Mucosa of descending colon (tissue), 3 donors: ENCODE measurements at regions not wholly inside any gene's neighbourhood (a gene's known extent, or its start where the extent isn't known, plus 50 kb on each side); places are given as distances from the start of the nearest gene placed in this dataset.

Experiments used
- ATAC-seq: fragments of 200-7000 bp; cut with Tn5 transposase; one replicate; pipeline ENCODE4 v1.9.1; 2020; ENCODE audit warnings: mild to moderate bottlenecking, moderate library complexity
- DNase-seq, 3 donors: peaks; one replicate each; pipeline ENCODE4 v3.0.0-alpha.2; 2020
- H3K36me3 ChIP-seq: fragments of 200-600 bp; one replicate; pipeline ENCODE4 v1.8.0; 2021; ENCODE audit warnings: low read depth, mild to moderate bottlenecking
- H3K4me1 ChIP-seq: fragments of 200-600 bp; one replicate; pipeline ENCODE4 v1.8.0; 2021; ENCODE audit warnings: low read depth, mild to moderate bottlenecking
- H3K4me3 ChIP-seq: fragments of 200-600 bp; one replicate; pipeline ENCODE4 v1.8.0; 2021; ENCODE audit warnings: mild to moderate bottlenecking
- H3K9me3 ChIP-seq: fragments of 200-600 bp; one replicate; pipeline ENCODE4 v1.8.0; 2021; ENCODE audit warnings: mild to moderate bottlenecking
- CTCF ChIP-seq: fragments of 200-600 bp; IDR thresholded peaks from one replicate; pipeline ENCODE4 v1.8.0; 2022; ENCODE audit warnings: antibody characterized with exemption, mild to moderate bottlenecking
- intact Hi-C, 2 donors: fragments of 100-400 bp; cut with DNase I in 1 of 2; cut with micrococcal nuclease in 1 of 2; formaldehyde crosslinking; loops; one replicate each; pipeline versions ENCODE4 v1.11.0 to v1.11.1; 2022; cut with DNase I, micrococcal nuclease
- donor health status: DM: no; HTN: no; CAD: no; lungs with moderate emphysema.
- donor health status: DM: no; HTN: no; CAD: no.
- donor health status: DM: no; HTN: yes; CAD: no.

DNA sequence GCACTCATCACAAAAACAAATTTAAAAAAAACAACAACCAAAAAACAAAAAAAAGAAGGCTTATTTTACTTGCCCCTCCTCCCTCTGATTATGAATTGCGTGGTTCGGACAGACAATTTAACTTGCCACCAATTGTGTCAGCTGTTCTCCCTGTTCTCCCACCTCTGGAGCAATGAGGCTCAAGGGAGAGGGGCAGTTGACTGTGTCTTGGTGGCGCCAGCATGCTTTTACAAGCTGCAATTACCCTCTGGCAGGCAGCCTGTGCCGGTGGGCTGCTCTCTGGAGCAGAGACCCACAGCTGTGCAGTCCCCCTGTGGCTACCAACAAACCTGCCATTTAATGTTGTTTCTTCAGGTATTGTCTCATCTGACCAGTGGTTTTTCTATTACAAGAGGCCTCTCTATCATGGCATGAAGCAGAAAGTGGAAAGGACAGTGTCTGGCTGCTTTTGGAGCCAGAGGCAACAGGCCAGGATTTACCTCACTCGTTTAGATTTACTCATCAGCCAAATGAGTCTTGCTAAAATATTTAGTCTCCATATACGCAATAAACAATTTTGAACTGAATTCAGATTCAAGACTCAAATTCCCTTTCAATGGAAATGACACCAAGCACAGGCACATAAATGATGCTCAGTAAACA, 192.0 kb upstream of the TPRG1 start:
- H3K4me3 ChIP-seq: no peak overlapping the region
- no peak for TF ChIP-seq CTCF
- ATAC-seq (no peak), DNase-seq (no peak)
- H3K9me3 ChIP-seq: no peaks in the 10 kb centered on the region
- H3K36me3 ChIP-seq: no peaks in the 10 kb centered on the region
- intact Hi-C loops: no loop called here
- peaks cover 4% of the 10 kb centered on the region for H3K4me1 ChIP-seq

GRCh38 chr3:188993181-188993580, 178.6 kb upstream of the TPRG1 start:
- no peaks in the 10 kb centered on the region for H3K9me3 ChIP-seq
- ATAC-seq (no peak), DNase-seq (no peak)
- no peak overlapping the region for H3K4me3 ChIP-seq
- no peak for TF ChIP-seq CTCF
- intact Hi-C loops: no loop called here
- H3K4me1 ChIP-seq: no peaks in the 10 kb centered on the region
- H3K36me3 ChIP-seq: no peaks in the 10 kb centered on the region

DNA sequence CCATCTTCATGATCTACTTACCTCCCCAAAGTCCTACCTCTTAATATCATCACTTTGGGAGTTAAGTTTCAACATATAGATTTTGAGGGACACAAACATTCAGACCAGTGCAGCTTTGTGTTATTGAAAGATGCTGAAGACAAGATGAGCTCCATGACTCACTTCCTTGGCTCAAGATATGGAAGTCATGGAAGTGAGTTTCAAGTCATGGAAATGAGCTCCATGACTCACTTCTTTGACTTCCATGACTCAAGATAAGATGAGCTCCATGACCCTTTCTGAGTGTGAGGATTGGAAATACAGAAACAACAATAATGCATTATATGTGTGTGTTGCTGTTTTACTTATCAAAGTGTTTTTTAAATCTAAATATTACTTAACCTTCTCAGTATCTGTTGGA, 170.2 kb upstream of the TPRG1 start:
- no peak for ATAC-seq
- Histone ChIP-seq H3K4me3 (no peak overlapping the region), H3K4me1 (no peaks in the 10 kb centered on the region), H3K36me3 (no peaks in the 10 kb centered on the region), H3K9me3 (no peaks in the 10 kb centered on the region)
- TF ChIP-seq CTCF: no peak
- no peak for DNase-seq
- intact Hi-C loops: no loop called here

DNA sequence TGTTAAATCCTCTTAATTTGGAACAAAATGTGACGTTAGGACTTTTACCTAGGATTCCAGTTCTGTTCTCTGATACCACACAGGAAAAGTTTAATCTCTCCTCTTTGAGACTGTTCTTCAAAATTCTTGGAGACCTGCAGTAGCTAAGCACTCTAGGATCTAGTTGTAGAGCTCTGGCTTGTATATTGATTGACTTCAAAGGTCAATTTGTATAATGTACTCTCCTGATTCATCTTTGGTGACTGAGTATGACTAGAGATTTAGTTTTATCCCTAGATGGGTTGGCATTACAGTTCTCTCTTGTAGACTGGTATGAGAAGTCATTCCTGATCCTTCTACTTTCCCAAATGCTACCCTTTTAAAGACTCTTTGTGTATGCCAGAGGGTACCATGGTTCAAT, 168.4 kb upstream of the TPRG1 start:
- intact Hi-C loops: no loop called here
- H3K36me3 ChIP-seq: no peaks in the 10 kb centered on the region
- no peak for ATAC-seq
- no peak for TF ChIP-seq CTCF
- no peak for DNase-seq
- no peaks in the 10 kb centered on the region for H3K9me3 ChIP-seq
- H3K4me1 ChIP-seq: no peaks in the 10 kb centered on the region
- no peak overlapping the region for H3K4me3 ChIP-seq

GRCh38 chr3:189013224-189013888, 158.4 kb upstream of the TPRG1 start:
- no peak for DNase-seq
- no peaks in the 10 kb centered on the region for H3K36me3 ChIP-seq
- intact Hi-C loops: no loop called here
- no peak for TF ChIP-seq CTCF
- no peak overlapping the region for H3K4me3 ChIP-seq
- no peaks in the 10 kb centered on the region for H3K9me3 ChIP-seq
- no peak for ATAC-seq
- no peaks in the 10 kb centered on the region for H3K4me1 ChIP-seq
